NCI-H345 treated with DMSO at 0.1 percent for 48 hours (cell line): ENCODE measurements at regions not wholly inside any gene's neighbourhood (a gene's known extent, or its start where the extent isn't known, plus 50 kb on each side); places are given as distances from the start of the nearest gene placed in this dataset.

ENCODE experiments used
- DNase-seq: peaks from one replicate; lab custom pipeline; 2025; ENCODE audit not compliant: unreplicated experiment; lab: John Stamatoyannopoulos, UW

DNA sequence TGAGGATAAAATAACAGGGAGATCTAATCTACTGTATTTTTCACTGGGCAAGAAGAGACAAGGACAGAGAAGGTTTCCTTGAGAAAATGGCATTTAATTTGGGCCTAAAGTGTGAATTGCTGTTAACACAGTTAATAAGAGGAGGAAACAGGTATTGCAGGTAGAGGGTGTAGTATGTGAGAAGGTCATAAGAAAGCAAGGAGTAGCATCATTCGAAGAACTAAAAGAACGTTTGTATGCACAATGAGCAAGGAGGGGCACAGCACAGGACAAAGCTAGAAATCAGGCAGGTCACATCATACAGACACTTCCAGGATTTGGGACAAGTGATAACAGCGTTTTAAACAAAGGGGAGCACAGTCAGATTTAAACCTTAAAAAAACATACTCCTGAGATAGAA is 85.1 kb upstream of the PLEKHA5 start:
- DNase-seq: no peak

DNA sequence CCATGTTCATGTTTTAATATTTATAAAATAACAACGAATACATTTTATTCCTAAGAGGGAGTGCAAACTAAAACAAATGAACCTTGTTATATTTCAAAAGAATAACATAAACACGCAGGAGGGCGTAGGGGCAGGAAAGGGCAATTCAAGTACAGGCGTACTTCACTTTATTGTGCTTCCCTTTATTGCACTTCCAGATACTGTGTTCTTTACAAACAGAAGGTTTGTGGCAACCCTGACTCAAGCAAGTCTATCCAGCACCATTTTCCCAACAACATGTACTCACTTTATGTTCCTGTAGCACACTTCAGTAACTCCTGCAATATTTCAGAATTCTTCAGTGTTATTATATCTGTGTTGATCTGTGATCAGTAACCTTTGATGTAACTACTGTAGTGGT is 84.6 kb upstream of the PLEKHA5 start:
- DNase-seq: no peak

DNA sequence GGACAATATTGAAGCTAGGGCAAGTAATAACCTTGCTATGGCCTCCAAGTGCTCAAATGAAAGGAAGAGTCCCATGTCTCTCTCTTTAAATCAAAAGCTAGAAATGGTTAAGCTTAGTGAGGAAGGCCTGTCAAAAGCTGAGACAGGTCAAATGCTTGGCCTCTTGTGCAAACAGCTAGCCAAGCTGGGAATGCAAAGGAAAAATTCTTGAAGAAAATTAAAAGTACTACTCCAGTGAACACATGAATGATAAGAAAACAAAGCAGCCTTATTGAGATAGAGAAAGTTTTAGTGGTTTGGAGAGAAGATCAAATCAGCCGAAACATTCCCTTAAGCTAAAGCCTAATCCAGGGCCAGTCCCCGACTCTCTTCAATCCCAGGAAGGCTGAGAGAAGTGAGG is 84.1 kb upstream of the PLEKHA5 start:
- DNase-seq: no peak

DNA sequence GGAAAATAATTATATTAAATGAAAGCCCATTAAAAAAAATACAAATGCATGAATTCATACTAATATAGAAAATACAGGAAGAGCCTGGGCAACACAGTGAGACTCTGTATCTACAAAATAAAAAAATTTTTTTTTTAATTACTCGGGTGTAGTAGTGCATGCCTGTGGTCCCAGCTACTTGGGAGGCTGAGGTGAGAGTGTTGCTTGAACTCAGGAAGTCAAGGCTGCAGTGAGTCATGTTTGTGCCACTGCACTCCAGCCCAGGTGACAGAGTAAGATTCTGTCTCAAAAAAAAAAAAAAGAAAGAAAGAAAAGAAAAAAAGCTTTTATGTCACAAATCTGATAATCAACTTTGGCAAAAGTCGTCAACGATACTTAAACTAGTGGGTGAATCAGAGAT is 80.6 kb upstream of the PLEKHA5 start:
- no peak for DNase-seq

DNA sequence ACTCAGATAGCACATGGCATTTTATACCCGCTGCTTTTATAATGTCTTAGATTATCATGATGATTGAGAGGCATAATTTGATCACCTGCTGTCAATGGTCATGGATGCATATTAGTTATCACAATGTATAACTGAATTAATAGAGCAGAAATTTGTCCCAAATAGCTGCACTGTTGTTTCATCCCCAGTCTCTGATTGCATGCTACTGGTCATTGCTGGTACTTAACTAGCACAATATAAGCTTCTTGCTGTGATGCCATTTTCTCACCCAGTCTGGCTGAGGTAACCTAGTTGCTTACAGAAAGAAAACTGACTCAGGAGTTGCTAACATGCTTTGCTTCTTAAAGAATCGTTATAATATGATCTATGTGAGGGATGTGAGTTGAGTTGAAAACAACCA is 76.8 kb upstream of the PLEKHA5 start:
- DNase-seq: no peak

DNA sequence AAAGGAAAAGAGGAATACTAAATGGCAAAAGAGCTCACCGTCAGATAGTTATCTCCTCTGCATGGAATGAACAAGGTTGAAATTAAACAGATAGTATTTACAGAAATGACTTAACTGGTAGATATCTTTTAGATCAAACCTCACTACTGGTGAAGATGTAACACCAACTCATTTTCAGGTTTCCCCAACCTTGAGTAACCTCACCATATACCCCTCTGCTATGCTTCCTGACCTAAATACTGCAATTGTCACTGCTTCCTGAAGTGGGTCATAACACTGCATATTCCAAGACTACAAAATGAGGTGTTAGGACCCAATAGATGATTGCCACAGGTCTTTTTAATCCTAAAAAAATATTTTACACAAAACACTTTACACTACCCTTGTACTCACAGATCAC is 76.3 kb upstream of the PLEKHA5 start:
- no peak for DNase-seq

DNA sequence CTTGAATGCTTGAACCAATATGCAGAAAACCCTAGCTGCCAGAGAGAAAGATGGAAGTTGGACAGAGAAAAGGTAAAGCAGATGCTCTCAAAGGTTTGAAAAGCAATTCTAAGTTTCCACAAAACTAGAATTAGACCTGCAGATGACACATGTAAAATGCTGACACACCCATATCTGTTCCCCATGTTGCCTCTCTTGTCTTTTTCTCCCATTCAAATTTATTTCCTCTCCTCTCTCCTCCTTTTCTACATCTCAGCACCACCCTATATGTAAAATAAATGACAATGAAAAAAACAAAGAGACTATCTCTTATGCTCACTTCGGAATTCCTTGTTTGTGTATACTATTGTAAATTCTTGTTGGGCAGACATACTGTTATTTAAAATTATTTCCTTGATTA is 75.5 kb upstream of the PLEKHA5 start:
- no peak for DNase-seq

DNA sequence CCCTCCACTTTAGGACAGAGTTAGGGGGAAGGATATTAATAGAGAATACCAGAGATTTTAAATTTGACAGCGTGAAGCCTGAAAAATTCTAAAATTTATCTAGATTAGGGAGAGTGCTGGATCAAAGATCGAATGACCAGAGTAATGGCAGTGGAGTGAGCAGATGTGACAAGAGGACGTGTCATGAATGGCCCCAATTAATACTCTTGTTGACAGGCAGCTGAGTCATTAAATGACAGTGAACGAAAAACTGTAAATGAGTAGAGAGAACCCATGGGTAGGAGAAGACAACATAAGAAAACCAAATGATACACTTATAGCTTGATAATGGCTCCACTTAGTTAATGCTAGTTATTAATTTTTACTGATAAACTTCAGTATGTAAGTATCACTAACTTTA is 73.9 kb upstream of the PLEKHA5 start:
- DNase-seq: no peak

DNA sequence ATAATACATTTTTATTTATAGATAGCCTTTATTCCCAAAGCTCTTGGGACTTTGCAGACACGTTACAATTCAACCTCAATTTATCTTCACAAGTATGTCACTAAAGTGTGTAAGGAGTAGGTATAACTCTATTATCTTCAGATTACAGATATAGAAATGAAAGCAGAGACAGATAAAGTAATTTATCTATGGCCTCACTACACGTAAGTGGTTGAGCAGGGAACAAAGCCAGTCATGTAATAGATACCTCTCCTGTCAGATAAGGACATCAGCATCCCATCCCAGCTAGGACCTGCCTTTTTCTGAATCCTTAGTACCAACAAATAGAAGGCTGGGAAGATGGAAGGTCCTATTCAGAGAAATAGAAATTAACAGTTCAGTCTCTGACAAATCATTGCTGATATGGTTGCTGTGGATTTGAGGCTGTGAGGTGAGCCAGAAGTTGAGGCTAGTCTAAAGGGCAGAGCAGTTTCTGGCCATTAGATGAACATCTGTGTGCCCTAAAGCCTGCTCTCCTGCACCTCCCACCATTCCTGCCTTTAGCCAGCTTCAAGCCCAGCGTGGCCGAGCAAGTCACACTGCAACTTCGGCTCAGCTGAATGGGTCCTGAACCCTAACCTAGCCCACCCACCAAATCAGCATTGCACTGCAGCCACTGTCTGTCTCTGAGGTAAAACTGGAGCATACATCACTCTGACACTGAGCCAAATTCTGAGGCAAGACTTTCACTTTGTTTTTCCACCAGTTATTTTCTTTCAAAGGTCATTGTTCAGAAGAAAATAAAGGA is 71.1 kb upstream of the PLEKHA5 start:
- no peak for DNase-seq

DNA sequence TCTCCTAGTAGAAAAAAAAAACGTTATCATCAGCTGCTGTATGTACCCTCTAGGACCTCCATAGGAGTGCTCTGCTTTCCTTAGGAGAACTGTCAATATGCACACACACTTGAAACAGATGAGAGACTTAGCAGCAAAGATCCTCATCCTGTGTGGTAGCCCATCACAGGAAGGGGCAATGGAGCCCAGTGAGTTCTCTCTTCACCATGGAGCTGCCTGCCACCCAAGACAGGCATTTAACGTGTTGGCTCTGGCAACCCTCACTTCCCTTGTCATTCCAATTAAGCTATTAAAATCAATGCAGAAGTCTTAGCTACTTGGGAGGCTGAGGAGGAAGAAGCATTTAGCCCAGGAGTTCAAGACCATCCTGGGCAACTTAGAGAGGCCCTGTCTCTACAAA is 64.8 kb upstream of the PLEKHA5 start:
- no peak for DNase-seq

DNA sequence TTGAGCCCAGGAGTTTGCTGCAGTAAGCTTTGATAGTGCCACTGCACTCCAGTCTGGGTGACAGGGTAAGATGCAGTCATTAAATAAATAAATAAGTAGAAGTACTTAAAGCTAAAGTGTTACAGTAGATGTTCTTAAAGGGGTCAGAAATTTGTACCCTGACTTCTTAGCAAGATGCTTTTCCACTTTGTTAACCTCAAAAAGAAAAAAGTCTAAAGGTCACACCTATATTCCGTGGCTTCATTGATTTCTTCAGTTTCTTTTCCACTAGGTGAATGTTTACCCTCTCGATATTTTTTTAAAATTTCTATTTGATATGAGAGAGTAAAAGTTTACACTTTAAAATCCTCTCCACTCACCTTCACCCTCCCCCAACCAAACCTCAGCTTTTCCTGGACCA is 64.3 kb upstream of the PLEKHA5 start:
- no peak for DNase-seq

DNA sequence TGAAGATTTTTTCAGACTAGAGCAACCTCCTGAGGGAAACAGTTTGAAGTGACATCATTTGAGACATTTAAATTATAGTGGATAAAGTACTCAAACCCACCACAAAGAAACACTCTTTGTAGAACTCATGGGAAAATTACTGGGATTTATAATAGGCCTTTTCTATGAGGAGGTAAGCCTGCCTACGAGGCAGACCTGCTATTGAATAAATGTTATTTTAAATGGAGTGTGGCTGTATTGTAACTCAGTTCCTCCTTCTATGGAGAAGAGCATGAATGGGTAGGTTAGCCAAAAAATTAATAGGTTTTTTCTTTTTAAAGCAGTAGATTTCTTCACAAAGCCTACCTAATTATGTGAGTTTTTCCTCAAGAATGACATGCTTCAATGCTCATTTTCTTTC is 63.7 kb upstream of the PLEKHA5 start:
- DNase-seq: no peak

DNA sequence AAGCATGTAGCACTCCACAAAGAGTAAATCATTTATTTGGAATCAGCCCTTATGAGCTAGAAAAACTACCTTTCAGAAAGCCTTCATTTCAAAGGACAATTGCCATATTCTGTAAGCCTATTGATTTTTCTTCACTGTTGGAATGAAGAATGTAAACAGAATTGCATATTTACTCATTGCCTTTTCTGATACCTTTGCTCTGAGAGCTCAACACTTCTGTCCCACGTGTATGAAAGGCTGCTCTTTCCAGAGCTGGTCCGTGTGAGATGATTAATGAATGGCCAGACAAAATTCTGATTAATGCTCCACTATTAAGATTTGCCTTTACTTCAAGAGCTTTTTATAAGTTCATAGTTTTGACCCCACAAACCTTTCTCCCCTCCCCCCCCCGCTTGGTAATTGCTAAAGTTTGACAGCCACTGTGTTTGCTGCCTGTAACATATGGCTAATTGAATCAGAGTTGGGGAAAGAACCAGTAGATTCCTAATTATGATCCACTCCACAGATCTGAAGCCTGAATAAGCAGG is 63.0 kb upstream of the PLEKHA5 start:
- DNase-seq: no peak

DNA sequence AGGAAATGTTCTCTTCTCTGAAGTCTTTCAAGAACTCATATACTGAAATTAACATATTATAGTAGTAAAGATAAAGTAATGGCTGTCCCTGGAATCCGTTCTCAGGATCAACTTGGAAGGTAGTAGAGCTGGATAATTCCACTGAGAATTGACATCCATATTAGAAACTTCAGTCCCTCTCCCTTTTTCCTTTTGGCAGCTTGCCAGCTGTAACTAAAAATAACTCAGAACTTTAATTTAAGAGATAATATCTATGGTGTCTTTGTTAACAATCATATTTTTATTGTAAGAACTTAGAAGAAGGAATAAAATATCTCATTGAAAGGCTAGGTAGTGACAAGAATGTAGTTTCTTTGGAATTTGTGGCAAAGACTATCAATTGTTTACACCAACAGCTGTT is 61.4 kb upstream of the PLEKHA5 start:
- DNase-seq: no peak

DNA sequence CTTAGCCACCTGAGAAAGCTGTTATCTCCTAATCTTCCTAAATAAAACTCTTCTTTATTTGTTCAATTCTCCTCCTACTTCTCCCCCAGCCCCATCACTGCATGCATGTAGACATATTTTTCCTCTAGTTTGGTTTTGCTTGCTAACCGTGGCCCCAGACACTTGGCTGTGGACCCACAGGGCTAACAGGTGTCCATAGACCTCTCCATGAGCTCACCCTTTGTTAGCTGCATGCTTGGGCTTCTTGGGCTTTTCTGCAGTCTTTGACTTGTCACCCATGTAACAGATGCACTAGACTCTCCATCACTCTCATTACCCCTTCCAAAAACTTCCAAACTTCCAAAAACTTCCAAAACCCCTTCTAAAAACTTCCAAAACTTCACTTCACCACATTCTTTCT is 59.2 kb upstream of the PLEKHA5 start:
- no peak for DNase-seq

DNA sequence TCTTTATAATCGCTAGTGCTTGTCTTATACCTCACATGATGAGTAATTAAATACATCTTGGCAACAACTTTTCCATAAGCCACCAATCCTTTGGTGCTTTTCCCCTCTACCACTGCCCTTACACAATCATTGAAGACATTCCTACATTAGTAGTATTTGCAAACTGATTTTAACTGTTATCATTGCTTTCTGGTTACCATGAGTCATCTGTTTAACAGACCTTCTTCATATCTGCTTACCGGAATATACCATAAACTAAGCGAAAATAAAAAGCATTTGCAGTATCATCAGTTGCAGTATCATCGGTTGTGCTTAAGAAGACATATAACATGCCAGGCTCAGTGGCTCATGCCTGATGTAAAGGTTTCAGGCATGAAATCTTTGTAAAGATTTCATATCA is 54.8 kb upstream of the PLEKHA5 start:
- DNase-seq: no peak

DNA sequence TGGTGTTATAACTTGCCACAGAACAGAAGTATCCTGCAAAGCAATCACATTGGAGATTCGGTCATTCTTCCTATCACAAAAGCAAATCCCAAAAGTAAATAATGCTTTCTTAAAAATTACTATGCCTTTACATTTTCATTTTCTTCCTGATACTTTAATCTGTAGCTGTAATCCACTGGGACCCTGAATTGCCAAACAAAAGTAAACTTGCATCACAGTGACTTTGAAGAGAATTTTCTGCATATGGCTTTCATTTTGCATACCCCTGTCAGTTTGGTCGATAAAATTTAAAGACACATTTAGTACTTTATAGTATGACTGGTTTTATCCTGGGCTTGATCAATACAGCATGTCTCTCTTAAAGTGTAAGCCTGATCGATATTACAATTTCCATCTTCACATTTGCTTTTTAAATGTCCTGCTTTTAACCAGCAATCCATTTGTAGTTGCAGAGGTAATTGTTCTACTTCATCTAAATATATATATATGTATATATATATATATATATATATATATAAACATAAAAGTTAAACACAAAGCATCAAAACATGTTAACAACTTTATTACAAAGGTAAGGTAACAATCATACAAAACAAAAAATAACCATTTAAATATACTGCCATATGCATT is 53.7 kb upstream of the PLEKHA5 start:
- DNase-seq: no peak
